Thymus (tissue), 11 donors: ENCODE measurements at regions not wholly inside any gene's neighbourhood (a gene's known extent, or its start where the extent isn't known, plus 50 kb on each side); places are given as distances from the start of the nearest gene placed in this dataset.

Experiments used
- DNase-seq, 9 donors: peaks; one replicate each; pipeline ENCODE4 v3.0.0-alpha.2; 2013; ENCODE audit warnings: low spot score in 9 of 9, low read depth in 6 of 9, missing footprints in 1 of 9
- H3K27ac ChIP-seq, 2 donors: one replicate each; pipeline ENCODE4 v1.5.1; 2013; ENCODE audit warnings: control low read depth in 1 of 2, low read depth in 1 of 2, low read length in 1 of 2, mild to moderate bottlenecking in 1 of 2, moderate library complexity in 1 of 2
- H3K27me3 ChIP-seq, 2 donors: one replicate each; pipeline ENCODE4 v1.5.1; 2013; ENCODE audit warnings: low read length in 1 of 2; ENCODE audit not compliant: control insufficient read depth in 2 of 2, insufficient read depth in 1 of 2
- H3K36me3 ChIP-seq, 2 donors: one replicate each; pipeline ENCODE4 v1.5.1; 2013; ENCODE audit warnings: low read length in 1 of 2, mild to moderate bottlenecking in 1 of 2, moderate library complexity in 1 of 2; ENCODE audit not compliant: control insufficient read depth in 2 of 2, insufficient read depth in 2 of 2
- H3K4me1 ChIP-seq, 2 donors: one replicate each; pipeline ENCODE4 v1.5.1; 2013; ENCODE audit warnings: low read length in 2 of 2; ENCODE audit not compliant: control insufficient read depth in 2 of 2, insufficient read depth in 2 of 2
- H3K4me3 ChIP-seq, 2 donors: one replicate each; pipeline ENCODE4 v1.5.1; 2013; ENCODE audit warnings: low read length in 2 of 2, control low read depth in 1 of 2, mild to moderate bottlenecking in 1 of 2
- H3K9me3 ChIP-seq, 2 donors: one replicate each; pipeline ENCODE4 v1.5.1; 2013; ENCODE audit warnings: low read length in 1 of 2, mild to moderate bottlenecking in 1 of 2; ENCODE audit not compliant: control insufficient read depth in 2 of 2, insufficient read depth in 1 of 2
- WGBS: extraction: QIAGEN DNeasy Blood & Tissue Kit; methylation state at CpG from one replicate; pipeline ENCODE4 v1.1.7; 2013; 5-methylcytosine and 5-hydroxymethylcytosine counted together
- donor health status: healthy.

GRCh38 chr5:57538341-57538955, 55.8 kb upstream of the ACTBL2 start:
- WGBS: 95% methylated on average over 7 of the region's 7 CpGs
- no peak for DNase-seq

DNA sequence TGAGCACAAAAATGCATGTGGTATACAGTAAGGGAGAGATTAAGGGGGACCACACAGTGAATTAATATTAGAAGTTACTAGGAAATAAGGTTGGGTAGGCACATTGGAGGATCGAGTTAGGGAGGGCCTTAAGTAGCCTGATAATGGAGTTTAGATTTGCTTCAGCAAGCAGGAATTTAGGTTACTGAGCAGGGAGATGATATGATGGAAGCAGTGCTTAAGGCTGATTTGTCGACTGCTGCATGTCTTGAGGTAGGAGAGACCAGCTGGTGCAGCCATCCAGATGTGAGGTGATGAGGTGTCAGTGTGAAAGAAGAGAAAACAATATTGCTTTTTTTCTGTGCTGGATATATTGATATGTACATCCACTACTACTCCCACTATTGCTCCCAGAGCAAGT, 55.2 kb upstream of the ACTBL2 start:
- Histone ChIP-seq H3K27me3 (no peaks in the 10 kb centered on the region), H3K4me3 (no peak overlapping the region), H3K27ac (no peak overlapping the region), H3K4me1 (no peaks in the 10 kb centered on the region), H3K9me3 (no peaks in the 10 kb centered on the region), H3K36me3 (no peaks in the 10 kb centered on the region)
- DNase-seq: no peak
- WGBS: 96% methylated on average over 2 of the region's 2 CpGs

More at GRCh38 chr5:57538341-57538955, 55.8 kb upstream of the ACTBL2 start:
- Histone ChIP-seq H3K4me3 (no peak overlapping the region), H3K27ac (no peak overlapping the region), H3K27me3 (no peaks in the 10 kb centered on the region), H3K4me1 (no peaks in the 10 kb centered on the region), H3K36me3 (no peaks in the 10 kb centered on the region), H3K9me3 (no peaks in the 10 kb centered on the region)

DNA sequence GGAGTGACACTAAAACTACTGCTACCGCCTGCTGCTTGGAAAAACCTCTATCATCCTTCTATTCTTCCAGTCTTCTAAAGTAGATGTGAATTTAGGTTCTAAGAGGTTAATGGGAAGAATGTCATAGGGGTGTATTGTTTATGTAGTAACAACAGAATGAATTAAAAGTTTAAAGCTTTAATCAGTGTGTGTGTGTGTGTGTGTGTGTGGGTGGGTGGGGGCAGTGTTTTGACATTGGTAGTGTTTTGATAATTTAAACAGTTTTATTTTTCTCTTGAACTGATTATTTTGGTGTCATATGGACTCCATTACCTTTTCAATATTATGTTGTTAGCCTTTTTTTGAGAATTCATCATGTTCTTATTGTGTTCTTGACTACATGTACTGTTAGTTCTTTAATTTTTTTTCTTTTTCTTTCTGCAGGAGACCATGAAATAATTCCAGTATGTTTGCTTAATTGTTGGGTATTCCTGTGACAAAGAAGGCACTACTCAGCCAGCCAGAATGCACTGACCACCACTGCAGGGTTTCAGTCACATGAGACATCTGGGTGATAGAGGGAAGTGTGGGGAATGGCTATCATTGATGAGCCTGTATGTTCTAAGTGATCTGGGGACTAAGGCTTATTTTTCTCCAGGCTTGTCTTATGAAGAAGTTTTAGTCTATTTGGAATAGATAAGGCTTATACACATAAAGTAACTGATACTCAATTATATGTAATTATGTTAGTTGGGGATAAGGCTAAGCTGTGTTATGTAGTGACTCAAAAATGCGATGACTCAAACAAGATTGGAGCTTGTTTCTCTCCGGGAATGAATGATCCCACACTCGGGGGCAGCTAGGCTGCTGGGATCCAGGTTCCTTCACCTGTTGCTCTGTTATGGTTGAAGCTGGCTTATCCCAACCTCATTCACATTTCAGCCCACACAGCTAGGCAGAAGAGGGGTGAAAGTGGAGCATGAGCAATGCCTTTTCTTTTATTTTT, 50.2 kb upstream of the ACTBL2 start:
- no peaks in the 10 kb centered on the region for H3K36me3 ChIP-seq
- no peak overlapping the region for H3K27ac ChIP-seq
- H3K9me3 ChIP-seq: no peaks in the 10 kb centered on the region
- no peak for DNase-seq
- WGBS: 96% methylated on average over 4 of the region's 4 CpGs
- no peaks in the 10 kb centered on the region for H3K27me3 ChIP-seq
- H3K4me3 ChIP-seq: no peak overlapping the region
- H3K4me1 ChIP-seq: no peaks in the 10 kb centered on the region
